GM21737 (cell line): ENCODE measurements at regions not wholly inside any gene's neighbourhood (a gene's known extent, or its start where the extent isn't known, plus 50 kb on each side); places are given as distances from the start of the nearest gene placed in this dataset.
"Not testable (repeated sequence)": the region's sequence is repeated elsewhere in the genome, so short reads cannot be mapped to it uniquely, and the experiment has no call there.

Source experiments
- ATAC-seq: cut with Tn5 transposase; IDR thresholded peaks from one replicate; pipeline ENCODE4 v1.9.1; 2021; ENCODE audit warnings: mild to moderate bottlenecking, moderate library complexity; ENCODE audit not compliant: unreplicated experiment

- ATAC-seq, result no peak
Measured at GRCh38 chr5:167339205-167339604, 952.2 kb upstream of the WWC1 start.

- no peak for ATAC-seq
Measured at GRCh38 chr5:167346461-167346860, 945.0 kb upstream of the WWC1 start.

- no peak for ATAC-seq
Measured at GRCh38 chr5:167348251-167348926, 943.1 kb upstream of the WWC1 start.

GRCh38 chr5:167348980-167349379, 942.5 kb upstream of the WWC1 start:
- ATAC-seq, result no peak

- no peak for ATAC-seq
Measured at GRCh38 chr5:167351316-167351715, 940.1 kb upstream of the WWC1 start.

GRCh38 chr5:167352801-167353200, 938.6 kb upstream of the WWC1 start:
- no peak for ATAC-seq

GRCh38 chr5:167355346-167355745, 936.1 kb upstream of the WWC1 start:
- no peak for ATAC-seq

GRCh38 chr5:167356374-167356773, 935.1 kb upstream of the WWC1 start:
- ATAC-seq, result no peak

- ATAC-seq, result no peak
Measured at GRCh38 chr5:167358868-167359492, 932.5 kb upstream of the WWC1 start.

- ATAC-seq, result no peak
Measured at GRCh38 chr5:167361795-167362194, 929.6 kb upstream of the WWC1 start.

- ATAC-seq, result no peak
Measured at GRCh38 chr5:167363065-167363464, 928.4 kb upstream of the WWC1 start.

- ATAC-seq, result no peak
Measured at GRCh38 chr5:167375125-167375524, 916.3 kb upstream of the WWC1 start.

GRCh38 chr5:167378894-167379723, 912.3 kb upstream of the WWC1 start:
- no peak for ATAC-seq

- no peak for ATAC-seq
Measured at GRCh38 chr5:167381457-167381856, 910.0 kb upstream of the WWC1 start.

GRCh38 chr5:167389537-167389936, 901.9 kb upstream of the WWC1 start:
- ATAC-seq, result no peak

GRCh38 chr5:167391286-167391685, 900.2 kb upstream of the WWC1 start:
- not testable (repeated sequence) for ATAC-seq

- ATAC-seq, result no peak
Measured at GRCh38 chr5:167392240-167392639, 899.2 kb upstream of the WWC1 start.

- no peak for ATAC-seq
Measured at GRCh38 chr5:167393358-167393757, 898.1 kb upstream of the WWC1 start.

- no peak for ATAC-seq
Measured at GRCh38 chr5:167402671-167403070, 888.8 kb upstream of the WWC1 start.

- ATAC-seq, result no peak
Measured at GRCh38 chr5:167406513-167406912, 884.9 kb upstream of the WWC1 start.

GRCh38 chr5:167412556-167412955, 878.9 kb upstream of the WWC1 start:
- no peak for ATAC-seq

GRCh38 chr5:167413506-167413905, 877.9 kb upstream of the WWC1 start:
- no peak for ATAC-seq
